Peyer's patch (tissue), 4 donors: ENCODE measurements at regions not wholly inside any gene's neighbourhood (a gene's known extent, or its start where the extent isn't known, plus 50 kb on each side); places are given as distances from the start of the nearest gene placed in this dataset.

Source experiments
- DNase-seq, 3 donors: peaks; one replicate each; pipeline ENCODE4 v3.0.0-alpha.2; 2017 to 2019
- H3K27ac ChIP-seq, 4 donors: fragments of 200-600 bp; sonication (generic); one replicate each; pipeline ENCODE4 v1.5.1; 2016 to 2019
- H3K27me3 ChIP-seq, 2 donors: fragments of 200-600 bp; sonication (generic); one replicate each; pipeline ENCODE4 v1.5.1; 2019
- H3K36me3 ChIP-seq, 3 donors: fragments of 200-600 bp; sonication (generic); one replicate each; pipeline ENCODE4 v1.5.1; 2016 to 2019
- H3K4me1 ChIP-seq, 4 donors: fragments of 200-600 bp; sonication (generic); one replicate each; pipeline ENCODE4 v1.5.1; 2016 to 2019
- H3K4me3 ChIP-seq, 4 donors: fragments of 200-600 bp; sonication (generic); 1 replicate in 3 of 4; 2 replicates in 1 of 4; pipeline ENCODE4 v1.5.1; 2016 to 2019; ENCODE audit warnings: mild to moderate bottlenecking in 1 of 4
- H3K9me3 ChIP-seq, 4 donors: fragments of 200-600 bp; sonication (generic); one replicate each; pipeline ENCODE4 v1.5.1; 2016 to 2019; ENCODE audit warnings: mild to moderate bottlenecking in 1 of 4
- POLR2A ChIP-seq, 2 donors: fragments of 450-650 bp; IDR thresholded peaks; one replicate each; pipeline ENCODE4 v1.5.1; 2017; ENCODE audit warnings: antibody characterized with exemption in 2 of 2, mild to moderate bottlenecking in 2 of 2, moderate library complexity in 2 of 2
- TF ChIP-seq, protein P1 (sequence below), 6 experiments: fragments of 450-650 bp in 4 of 6; fragments of 200-600 bp in 2 of 6; sonication (generic) in 1 of 6; IDR thresholded peaks; one replicate each; pipeline ENCODE4 v1.5.1; 2017 to 2019; ENCODE audit warnings: antibody characterized with exemption in 6 of 6, mild to moderate bottlenecking in 3 of 6, moderate library complexity in 1 of 6

DNA sequence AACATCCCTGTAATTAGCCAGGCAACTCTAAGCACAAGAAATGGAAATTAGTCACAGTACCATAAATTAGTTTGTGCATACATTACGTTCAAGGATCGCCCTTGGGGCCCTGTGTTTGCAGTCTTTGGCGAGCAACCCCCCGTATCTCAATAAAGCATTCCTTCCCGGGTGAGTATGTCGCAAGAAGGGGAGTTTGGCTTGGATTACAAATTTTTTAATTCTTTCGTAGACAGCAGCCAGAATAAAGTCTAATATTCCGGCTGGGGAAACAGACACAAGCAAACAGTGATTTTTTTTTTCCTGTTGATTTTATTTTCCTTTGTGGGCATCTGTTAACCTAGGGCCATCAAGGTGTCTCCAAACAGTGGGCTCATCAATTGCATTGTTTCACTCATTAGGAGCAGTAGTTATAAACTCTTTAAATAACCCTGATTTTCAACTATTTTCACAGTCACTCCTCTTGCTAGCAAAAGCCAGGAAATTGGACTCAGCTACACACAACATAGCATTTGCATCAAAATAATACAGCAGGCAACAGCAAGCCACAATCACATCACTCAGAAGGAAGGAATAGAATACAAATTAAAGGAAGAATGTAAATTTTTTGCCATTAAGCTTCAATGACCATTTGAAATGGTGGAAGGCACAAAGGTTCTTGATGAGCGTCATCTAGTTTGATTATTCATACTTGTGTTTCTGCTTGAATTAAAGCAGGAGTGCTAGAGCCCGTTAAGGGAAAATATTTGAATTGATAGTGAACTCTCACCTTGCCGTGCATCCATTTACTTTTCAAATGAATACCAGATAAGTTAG, 85.3 kb downstream of the LINC00237 start:
- H3K4me1 ChIP-seq, result no peaks in the 10 kb centered on the region
- H3K9me3 ChIP-seq, result no peaks in the 10 kb centered on the region
- no peak overlapping the region for H3K27ac ChIP-seq
- H3K36me3 ChIP-seq, result no peaks in the 10 kb centered on the region
- no peaks in the 10 kb centered on the region for H3K27me3 ChIP-seq
- no peak for TF ChIP-seq POLR2A (IDR thresholded peaks at IDR 0.05)
- TF ChIP-seq, protein P1, sequence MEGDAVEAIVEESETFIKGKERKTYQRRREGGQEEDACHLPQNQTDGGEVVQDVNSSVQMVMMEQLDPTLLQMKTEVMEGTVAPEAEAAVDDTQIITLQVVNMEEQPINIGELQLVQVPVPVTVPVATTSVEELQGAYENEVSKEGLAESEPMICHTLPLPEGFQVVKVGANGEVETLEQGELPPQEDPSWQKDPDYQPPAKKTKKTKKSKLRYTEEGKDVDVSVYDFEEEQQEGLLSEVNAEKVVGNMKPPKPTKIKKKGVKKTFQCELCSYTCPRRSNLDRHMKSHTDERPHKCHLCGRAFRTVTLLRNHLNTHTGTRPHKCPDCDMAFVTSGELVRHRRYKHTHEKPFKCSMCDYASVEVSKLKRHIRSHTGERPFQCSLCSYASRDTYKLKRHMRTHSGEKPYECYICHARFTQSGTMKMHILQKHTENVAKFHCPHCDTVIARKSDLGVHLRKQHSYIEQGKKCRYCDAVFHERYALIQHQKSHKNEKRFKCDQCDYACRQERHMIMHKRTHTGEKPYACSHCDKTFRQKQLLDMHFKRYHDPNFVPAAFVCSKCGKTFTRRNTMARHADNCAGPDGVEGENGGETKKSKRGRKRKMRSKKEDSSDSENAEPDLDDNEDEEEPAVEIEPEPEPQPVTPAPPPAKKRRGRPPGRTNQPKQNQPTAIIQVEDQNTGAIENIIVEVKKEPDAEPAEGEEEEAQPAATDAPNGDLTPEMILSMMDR (IDR thresholded peaks at IDR 0.05), result no peak
- DNase-seq, result no peak
- H3K4me3 ChIP-seq, result no peak overlapping the region

- DNase-seq, result no peak
- H3K4me3 ChIP-seq, result no peak overlapping the region
- no peaks in the 10 kb centered on the region for H3K9me3 ChIP-seq
These were observed 86.1 kb downstream of the LINC00237 start for GRCh38 chr20:21019814-21020658.

DNA sequence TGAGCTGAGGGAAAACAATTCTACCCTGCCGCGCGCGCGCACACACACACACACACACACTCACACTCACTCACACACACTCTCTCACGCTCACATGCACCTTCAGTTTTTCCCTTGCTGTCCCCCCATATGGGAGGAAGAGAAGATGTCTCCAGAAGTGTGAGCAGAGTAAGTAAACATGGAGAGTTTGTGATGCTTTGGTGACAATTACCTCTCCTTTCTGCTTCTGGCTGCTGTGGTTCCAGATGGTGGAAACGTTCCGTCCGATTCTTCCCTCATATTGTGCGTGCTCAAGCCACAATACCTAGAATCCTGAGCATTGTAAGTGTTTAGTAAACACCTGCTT, 86.7 kb downstream of the LINC00237 start:
- no peaks in the 10 kb centered on the region for H3K27me3 ChIP-seq
- TF ChIP-seq, protein P1 (IDR thresholded peaks at IDR 0.05), result no peak
- TF ChIP-seq POLR2A (IDR thresholded peaks at IDR 0.05), result no peak
- no peak overlapping the region for H3K27ac ChIP-seq
- H3K4me3 ChIP-seq, result no peak overlapping the region
- H3K4me1 ChIP-seq, result no peaks in the 10 kb centered on the region
- no peak for DNase-seq
- no peaks in the 10 kb centered on the region for H3K36me3 ChIP-seq
- H3K9me3 ChIP-seq, result no peaks in the 10 kb centered on the region

More at GRCh38 chr20:21019814-21020658, 86.1 kb downstream of the LINC00237 start:
- Histone ChIP-seq H3K27ac (no peak overlapping the region), H3K27me3 (no peaks in the 10 kb centered on the region), H3K36me3 (no peaks in the 10 kb centered on the region), H3K4me1 (no peaks in the 10 kb centered on the region)
- TF ChIP-seq POLR2A (IDR thresholded peaks at IDR 0.05), result no peak
- TF ChIP-seq, protein P1 (IDR thresholded peaks at IDR 0.05), result no peak

GRCh38 chr20:21018576-21018975, 87.6 kb downstream of the LINC00237 start:
- no peak overlapping the region for H3K4me3 ChIP-seq
- no peak overlapping the region for H3K27ac ChIP-seq
- no peaks in the 10 kb centered on the region for H3K4me1 ChIP-seq
- DNase-seq, result no peak
- no peaks in the 10 kb centered on the region for H3K36me3 ChIP-seq
- H3K27me3 ChIP-seq, result no peaks in the 10 kb centered on the region
- TF ChIP-seq, protein P1 (IDR thresholded peaks at IDR 0.05), result no peak
- no peak for TF ChIP-seq POLR2A (IDR thresholded peaks at IDR 0.05)
- no peaks in the 10 kb centered on the region for H3K9me3 ChIP-seq

DNA sequence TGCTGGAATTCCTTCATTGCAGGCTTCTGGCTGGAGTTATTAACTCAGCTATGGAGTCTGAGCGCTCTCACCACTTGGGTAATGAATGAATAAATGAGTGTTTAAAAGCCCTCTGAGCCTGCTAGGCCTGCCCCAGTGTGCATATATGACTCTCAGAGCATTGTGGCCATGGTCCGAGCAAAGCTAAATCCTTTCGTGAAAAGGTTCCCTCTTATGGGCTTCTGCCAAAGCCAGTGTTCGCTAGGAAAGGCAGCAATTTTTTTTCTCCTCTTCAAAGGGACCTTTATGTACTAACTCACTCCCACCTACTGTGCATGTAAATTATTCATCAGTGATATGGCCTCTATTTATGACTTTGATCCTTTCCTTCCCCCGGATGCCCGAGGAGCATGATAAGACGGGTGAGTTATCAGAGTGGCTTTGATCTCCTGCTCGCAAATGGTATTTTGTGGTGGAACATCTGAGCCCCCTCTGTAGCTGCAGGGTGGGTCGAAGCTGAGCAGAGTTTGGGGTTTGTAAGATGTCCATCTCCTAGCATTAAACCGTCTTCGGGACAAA, 88.6 kb downstream of the LINC00237 start:
- Histone ChIP-seq H3K4me3 (no peak overlapping the region), H3K4me1 (no peaks in the 10 kb centered on the region)
- no peak for DNase-seq

More for the DNA sequence above, 88.6 kb downstream of the LINC00237 start:
- Histone ChIP-seq H3K9me3 (no peaks in the 10 kb centered on the region), H3K36me3 (no peaks in the 10 kb centered on the region), H3K27ac (no peak overlapping the region), H3K27me3 (no peaks in the 10 kb centered on the region)
- TF ChIP-seq POLR2A (IDR thresholded peaks at IDR 0.05), result no peak
- TF ChIP-seq, protein P1 (IDR thresholded peaks at IDR 0.05), result no peak
